ENCODE measurements at regions not wholly inside any gene's neighbourhood (a gene's known extent, or its start where the extent isn't known, plus 50 kb on each side); places are given as distances from the start of the nearest gene placed in this dataset.
"Not testable (repeated sequence)": the region's sequence is repeated elsewhere in the genome, so short reads cannot be mapped to it uniquely, and the experiment has no call there.

GRCh38 chr2:59851836-59852475 is 701.5 kb downstream of the BCL11A start:
- DNase-seq = no peak

DNA sequence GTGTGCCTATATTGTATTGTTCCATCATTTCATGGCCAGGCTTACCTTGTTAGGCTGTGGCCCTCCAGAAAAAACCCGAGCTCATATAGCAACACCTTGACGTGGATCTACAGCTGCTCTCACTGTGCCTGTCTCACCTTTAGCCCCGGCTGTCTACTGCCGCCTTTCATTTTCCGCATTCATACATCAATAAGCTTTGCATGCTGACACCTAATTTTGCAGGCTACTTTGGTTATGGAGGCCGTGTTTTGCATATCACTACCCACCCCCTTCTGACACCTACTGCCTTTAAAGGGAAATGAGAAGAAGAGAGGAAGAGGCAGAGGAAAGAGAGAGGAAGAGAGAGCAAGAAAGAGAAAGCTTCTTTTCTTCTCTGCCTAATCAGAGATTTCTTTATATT is 702.9 kb downstream of the BCL11A start:
- DNase-seq = no peak

DNA sequence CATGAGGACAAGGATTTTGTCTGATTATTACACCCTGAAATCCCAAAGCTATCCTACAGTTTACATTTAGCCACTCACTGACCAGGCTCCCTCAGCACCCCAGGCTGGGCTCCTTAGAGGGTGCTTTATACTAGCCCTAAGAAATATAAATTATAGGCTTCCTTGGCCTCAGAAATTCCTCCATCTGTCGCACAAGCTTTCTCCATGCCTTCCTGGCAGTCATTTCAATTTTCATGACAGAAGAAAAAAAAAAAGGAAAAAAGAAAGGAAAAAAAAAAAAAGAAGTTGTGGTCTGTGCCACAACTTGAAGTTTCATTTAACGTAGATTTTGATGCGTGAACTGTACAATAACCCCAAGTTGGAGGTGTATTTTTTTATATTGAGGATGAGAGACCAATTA is 719.5 kb downstream of the BCL11A start:
- DNase-seq = no peak

DNA sequence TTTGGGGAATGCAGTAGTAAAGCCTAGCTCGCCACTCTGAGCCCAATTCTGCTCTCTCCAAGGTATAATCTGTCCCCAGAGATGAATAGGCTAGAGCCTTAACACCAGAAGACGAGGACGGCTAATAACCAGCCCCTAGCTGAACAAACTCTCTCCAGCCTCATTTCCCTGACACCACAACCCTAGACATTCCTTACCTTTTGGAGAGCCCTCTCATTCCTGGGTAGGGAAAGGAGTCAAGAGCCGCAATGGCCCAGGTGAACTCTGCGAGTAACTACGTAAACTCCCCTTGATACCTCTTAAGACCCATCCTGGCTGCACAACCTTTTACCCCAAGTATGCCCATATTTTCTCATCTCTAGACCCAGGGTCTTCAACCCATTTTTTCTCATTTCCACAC is 722.9 kb downstream of the BCL11A start:
- DNase-seq = no peak

- no peak for DNase-seq
Observed at GRCh38 chr2:59827677-59828076, 725.8 kb downstream of the BCL11A start.

DNA sequence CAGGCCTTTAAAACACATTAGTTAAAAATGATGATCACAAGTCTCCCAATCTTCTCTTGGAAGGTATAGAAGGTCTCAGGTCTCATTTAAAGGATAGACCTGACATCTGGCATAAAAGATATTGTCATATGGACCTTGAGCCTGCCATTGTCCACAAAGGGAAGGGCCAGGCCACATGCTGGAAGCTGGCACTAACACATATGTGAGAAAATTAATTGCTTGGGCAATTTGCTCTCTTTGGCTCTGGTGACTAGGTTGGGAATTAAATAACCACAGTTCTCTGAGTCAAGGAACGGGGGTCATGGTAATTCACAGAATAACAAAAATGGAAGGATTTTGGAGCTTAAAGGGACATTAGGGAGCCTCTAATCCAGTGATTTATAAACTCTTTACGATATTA is 727.3 kb downstream of the BCL11A start:
- no peak for DNase-seq

GRCh38 chr2:59824314-59824713 is 729.1 kb downstream of the BCL11A start:
- no peak for DNase-seq

GRCh38 chr2:59816075-59816474 is 737.4 kb downstream of the BCL11A start:
- no peak for DNase-seq

DNA sequence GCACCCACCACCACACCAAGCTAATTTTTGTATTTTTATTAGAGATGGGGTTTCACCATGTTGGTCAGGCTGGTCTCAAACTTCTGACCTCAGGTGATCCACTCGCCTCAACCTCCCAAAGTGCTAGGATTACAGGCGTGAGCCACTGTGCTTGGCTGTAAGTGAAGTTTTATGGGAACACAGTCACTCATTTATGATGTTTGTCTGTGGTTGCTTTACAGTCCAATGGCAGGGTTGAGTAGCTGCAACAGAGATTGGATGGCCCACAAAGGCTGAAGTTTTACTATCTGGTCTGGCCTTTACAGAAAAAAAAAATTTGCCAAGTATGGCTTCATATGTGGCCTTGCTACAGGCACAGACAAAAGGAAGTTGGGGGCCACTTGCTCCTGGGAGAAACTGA is 743.2 kb downstream of the BCL11A start:
- DNase-seq = not testable (repeated sequence)

- DNase-seq = no peak
Observed at GRCh38 chr2:59806486-59806885, 747.0 kb downstream of the BCL11A start.

DNA sequence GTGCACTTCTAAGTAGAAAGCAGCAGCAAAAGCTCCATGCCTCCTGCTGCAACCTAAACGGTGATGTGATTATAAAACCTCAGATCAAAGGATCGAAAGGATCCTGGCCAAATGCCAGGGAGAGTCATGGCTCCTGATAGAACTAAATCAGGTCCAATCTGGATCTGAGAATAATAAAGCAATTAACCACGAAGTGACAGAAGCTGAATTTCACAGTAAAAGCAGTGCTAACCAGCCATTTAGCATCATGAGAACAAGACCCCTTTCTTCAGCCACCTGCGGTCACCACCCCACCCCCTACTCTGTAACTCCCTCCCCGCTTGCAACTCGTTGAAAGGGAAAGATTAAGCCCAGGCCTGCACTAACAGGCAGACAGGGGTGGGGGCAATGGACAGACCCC is 748.7 kb downstream of the BCL11A start:
- no peak for DNase-seq

DNA sequence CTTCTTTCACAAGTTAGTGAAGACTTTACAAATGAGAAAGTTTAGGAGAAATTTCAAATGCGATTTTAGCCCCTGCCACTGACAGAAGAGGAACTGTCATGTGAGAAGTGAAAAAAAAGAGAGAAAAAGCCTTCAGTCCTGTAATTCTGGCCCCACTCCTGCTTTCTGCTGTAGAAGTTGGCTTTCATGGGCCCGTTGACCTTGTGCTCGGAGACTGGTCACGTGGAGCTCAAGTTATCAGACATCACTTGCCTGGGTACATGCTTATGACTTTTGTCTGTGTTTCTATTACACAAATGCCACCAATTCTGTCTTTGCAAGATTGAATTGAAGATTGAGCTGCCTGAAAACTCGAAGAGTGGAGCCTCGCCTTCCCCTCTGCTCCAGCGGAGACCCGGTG is 749.9 kb downstream of the BCL11A start:
- no peak for DNase-seq

DNA sequence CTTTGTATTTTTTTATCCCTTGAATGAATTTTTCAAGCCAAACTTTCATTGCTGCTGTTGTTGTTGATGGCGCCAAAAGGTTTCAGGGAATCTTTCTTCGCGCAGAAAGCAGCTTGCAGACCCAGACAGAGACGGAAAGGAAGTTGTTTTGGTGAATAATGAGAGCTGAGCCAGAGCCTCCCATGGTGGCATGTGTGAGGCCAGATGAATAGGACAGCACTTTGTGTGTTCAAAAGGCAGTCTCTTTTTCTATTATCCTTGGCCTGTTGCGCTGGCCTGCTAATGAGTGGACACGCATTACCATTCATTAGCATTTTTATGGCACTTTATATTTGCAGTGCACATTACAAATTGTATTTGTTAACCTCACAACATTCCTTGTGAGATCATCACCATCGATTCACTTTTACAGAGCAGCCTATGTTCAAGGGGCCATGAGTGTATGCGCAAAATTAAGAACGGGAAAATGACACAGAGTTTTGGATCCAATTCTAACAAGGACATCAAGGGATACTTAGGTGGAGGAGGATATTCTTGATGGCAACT is 754.7 kb downstream of the BCL11A start:
- DNase-seq = no peak

DNA sequence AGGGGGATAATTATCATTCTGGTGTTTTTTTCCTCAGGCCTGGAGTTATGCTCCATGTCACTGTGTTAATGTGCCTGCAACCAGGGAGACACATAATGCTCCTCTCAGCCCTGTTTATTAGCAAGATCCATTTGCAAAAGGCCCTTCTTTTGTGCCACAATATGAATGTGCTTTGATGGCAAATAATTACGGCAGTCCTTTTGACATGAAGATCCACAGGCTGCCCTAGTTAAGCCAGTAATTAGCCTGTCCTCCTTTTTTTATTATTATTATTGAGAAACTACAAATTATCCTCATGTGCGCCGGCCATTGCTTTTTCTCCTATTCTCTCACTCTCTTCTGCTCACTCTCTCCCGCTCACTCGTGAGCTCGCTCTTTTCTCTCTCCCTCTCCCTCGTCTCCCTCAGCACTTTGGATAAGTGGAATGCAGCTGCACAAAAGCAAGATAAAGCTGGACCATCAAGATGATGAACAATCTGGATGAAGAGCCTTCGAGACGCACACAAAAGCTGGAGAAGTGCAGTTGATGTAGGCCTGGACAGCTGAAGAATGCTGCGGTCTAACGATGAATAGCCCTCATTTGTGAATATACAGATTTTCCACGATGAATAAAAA is 762.3 kb downstream of the BCL11A start:
- DNase-seq = no peak

- no peak for DNase-seq
Observed at GRCh38 chr2:59790186-59791003, 763.1 kb downstream of the BCL11A start.

- no peak for DNase-seq
Observed at GRCh38 chr2:59789523-59789922, 763.9 kb downstream of the BCL11A start.

DNA sequence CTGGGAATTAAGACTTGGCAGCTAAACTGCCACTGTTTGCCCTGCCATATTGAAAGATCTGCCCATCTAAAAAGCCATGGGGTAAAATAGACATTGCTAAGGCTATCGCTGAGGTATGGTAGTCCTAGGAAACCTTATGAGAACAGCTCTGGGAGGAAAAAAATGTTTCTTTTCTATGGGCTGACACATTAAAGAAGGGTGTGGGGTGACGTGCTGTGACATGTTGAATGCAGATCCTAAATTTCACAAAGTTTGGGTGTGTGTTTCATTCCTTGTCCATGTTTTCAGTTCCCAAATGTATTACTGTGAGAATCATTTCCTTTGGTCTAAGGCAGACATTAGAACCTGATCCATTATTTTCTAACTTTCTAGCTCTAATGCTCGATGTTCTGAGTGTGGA is 766.4 kb downstream of the BCL11A start:
- DNase-seq = no peak

- DNase-seq = no peak
Observed at GRCh38 chr2:59786684-59787083, 766.8 kb downstream of the BCL11A start.

GRCh38 chr2:59779571-59779970 is 773.9 kb downstream of the BCL11A start:
- no peak for DNase-seq

DNA sequence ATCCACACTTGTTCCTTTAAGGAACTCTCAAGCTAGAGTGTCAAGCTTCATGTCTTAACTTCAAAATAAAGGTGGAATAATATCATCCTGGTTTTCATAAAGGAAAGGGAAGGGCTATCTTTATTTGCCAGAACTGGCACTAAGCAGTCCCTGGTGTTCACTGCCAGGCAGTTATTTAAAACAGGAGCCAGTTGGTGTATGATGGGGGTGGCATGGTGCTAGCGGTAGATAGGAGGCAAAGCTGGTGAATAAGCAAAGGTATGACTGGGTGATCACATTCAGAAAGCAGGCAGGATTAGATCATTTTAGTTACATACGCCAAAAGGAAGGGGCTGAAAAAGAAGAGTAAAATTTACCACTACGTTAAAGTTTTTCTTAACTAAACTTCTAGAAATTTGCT is 776.3 kb downstream of the BCL11A start:
- no peak for DNase-seq

GRCh38 chr2:59776726-59777008 is 776.8 kb downstream of the BCL11A start:
- no peak for DNase-seq

GRCh38 chr2:59774821-59775433 is 778.5 kb downstream of the BCL11A start:
- no peak for DNase-seq

DNA sequence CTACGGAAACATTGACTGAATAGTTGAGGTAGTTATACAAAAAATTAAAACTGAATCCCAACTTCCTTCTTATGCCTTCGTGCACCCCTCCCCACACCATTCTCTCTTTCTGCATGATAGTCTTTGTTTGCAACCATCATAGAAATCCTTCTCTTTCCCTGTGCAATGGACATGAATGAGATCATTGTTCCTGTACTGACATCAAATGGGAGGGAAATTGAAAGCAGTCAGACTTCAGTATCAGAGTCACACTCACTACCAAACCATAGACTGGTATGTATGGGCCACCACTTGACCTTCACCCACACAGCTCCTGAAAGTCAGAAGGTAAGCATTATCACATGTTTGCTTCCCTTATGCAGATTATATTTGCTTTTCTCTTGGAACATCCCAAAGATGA is 782.8 kb downstream of the BCL11A start:
- no peak for DNase-seq

DNA sequence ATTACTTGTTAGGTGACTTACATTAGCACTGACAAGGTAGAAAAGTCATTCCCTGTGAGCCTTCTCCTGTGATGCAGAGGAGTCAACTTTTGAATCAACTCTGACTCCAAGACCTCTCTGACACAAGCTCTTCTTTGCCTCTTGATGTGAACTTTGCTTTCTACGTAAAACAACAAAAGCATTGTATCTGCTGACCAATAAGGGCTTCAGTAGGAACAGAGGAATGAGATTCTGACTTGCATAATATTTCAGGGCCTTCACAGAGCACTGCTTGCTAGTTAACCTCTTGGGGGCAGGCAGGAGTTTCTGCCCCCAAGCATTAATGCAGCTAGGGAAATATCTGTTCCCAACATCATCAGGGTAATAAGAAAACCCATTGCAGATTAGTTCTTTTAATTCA is 791.5 kb downstream of the BCL11A start:
- DNase-seq = no peak

All from fibroblast of skin of right quadriceps (primary cell).